Endothelial cell of umbilical vein (primary cell): ENCODE measurements at regions not wholly inside any gene's neighbourhood (a gene's known extent, or its start where the extent isn't known, plus 50 kb on each side); places are given as distances from the start of the nearest gene placed in this dataset.

Source experiments
- CTCF ChIP-seq, 2 donors: IDR thresholded peaks; 1 replicate in 1 of 2; 2 replicates in 1 of 2; pipeline ENCODE4 v1.5.1; 2011; ENCODE audit warnings: low read length in 2 of 2, mild to moderate bottlenecking in 2 of 2, moderate library complexity in 2 of 2, control low read depth in 1 of 2, inconsistent platforms in 1 of 2, low read depth in 1 of 2; ENCODE audit not compliant: insufficient read depth in 1 of 2; ENCODE audit errors: extremely low read depth in 1 of 2
- EZH2 ChIP-seq: IDR thresholded peaks from 2 replicates; pipeline ENCODE4 v1.6.1; 2012; ENCODE audit warnings: borderline replicate concordance, low read depth, mild to moderate bottlenecking, moderate library complexity, low read length, inconsistent platforms; ENCODE audit not compliant: severe bottlenecking
- GATA2 ChIP-seq: IDR thresholded peaks from 2 replicates; pipeline ENCODE4 v1.7.0; 2011; ENCODE audit warnings: low read depth, mild to moderate bottlenecking, moderate library complexity, mixed read lengths, low read length; ENCODE audit not compliant: insufficient read length, insufficient read depth
- JUN ChIP-seq: IDR thresholded peaks from 2 replicates; pipeline ENCODE4 v1.6.1; 2011; ENCODE audit warnings: borderline replicate concordance, low read depth; ENCODE audit not compliant: insufficient read length, insufficient read depth
- MAX ChIP-seq: IDR thresholded peaks from 2 replicates; pipeline ENCODE4 v1.6.1; 2011; ENCODE audit not compliant: insufficient read depth, insufficient read length
- MYC ChIP-seq: IDR thresholded peaks from one replicate; pipeline ENCODE4 v1.6.1; 2011; ENCODE audit warnings: mild to moderate bottlenecking, low read depth, low read length
- POLR2A ChIP-seq: IDR thresholded peaks from 2 replicates; pipeline ENCODE4 v1.6.1; 2012; ENCODE audit warnings: low read depth, mild to moderate bottlenecking, control low read depth, low read length
- POLR2AphosphoS5 ChIP-seq: IDR thresholded peaks from 2 replicates; pipeline ENCODE4 v1.6.1; 2012; ENCODE audit warnings: low read depth, mild to moderate bottlenecking, control low read depth, low read length, moderate library complexity; ENCODE audit not compliant: insufficient read depth

DNA sequence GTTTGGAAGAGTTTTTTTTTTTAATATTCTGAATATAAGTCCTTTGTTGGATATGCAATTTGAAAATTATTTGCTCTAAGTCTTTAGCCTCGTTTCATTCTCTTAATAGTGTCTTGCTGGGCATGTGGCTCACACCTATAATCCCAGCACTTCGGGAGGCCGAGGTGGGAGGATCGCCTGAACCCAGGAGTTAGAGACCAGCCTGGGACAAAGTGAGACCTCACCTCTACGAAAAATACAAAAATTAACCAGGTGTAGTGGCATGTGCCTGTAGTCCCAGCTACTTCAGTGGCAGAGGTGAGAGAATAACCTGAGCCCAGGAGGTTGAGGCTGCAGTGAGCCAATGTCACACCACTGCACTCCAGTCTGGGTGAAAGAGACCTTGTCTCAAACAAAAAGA lies 87.3 kb upstream of the UBAC2 start:
- TF ChIP-seq CTCF (IDR thresholded peaks at IDR 0.05; ENCODE audit: extremely low read depth in 1 of 2, insufficient read depth in 1 of 2, low read depth in 1 of 2, low read length in 2 of 2) (no peak), EZH2 (no peak), POLR2A (no peak), MAX (no peak), POLR2AphosphoS5 (no peak), MYC (no peak), JUN (no peak), GATA2 (no peak)
